ENCODE measurements at regions not wholly inside any gene's neighbourhood (a gene's known extent, or its start where the extent isn't known, plus 50 kb on each side); places are given as distances from the start of the nearest gene placed in this dataset.

DNA sequence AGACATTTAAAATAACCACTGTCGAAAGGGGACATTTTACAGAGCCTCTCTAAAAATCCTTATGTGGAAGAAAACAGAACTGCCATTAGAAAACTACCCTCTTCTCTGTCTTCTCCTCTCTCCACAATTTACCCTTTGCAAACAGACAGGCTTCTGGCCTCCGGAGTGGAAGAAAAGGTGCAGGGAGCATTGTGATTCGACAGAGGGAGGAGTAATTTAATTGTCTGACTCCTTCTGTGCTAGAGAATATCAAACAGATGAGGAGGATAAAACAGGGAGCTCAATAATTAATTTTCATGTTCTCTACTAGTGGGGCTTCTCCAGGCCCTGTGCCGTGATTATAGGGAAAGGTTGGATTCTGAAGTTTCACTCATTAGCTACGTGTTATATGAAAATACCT lies 615.5 kb upstream of the MKI67 start:
- TF ChIP-seq, protein P1, sequence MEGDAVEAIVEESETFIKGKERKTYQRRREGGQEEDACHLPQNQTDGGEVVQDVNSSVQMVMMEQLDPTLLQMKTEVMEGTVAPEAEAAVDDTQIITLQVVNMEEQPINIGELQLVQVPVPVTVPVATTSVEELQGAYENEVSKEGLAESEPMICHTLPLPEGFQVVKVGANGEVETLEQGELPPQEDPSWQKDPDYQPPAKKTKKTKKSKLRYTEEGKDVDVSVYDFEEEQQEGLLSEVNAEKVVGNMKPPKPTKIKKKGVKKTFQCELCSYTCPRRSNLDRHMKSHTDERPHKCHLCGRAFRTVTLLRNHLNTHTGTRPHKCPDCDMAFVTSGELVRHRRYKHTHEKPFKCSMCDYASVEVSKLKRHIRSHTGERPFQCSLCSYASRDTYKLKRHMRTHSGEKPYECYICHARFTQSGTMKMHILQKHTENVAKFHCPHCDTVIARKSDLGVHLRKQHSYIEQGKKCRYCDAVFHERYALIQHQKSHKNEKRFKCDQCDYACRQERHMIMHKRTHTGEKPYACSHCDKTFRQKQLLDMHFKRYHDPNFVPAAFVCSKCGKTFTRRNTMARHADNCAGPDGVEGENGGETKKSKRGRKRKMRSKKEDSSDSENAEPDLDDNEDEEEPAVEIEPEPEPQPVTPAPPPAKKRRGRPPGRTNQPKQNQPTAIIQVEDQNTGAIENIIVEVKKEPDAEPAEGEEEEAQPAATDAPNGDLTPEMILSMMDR (IDR thresholded peaks at IDR 0.05) = no peak
- TF ChIP-seq POLR2A (IDR thresholded peaks at IDR 0.05) = no peak
- intact Hi-C loops (cut with DNase I; ENCODE audit: low total_unique reads) = no loop called here
- 81 to 85% methylated on average over 5 of the region's 5 CpGs for WGBS, 2 donors
- no peak overlapping the region for H3K4me3 ChIP-seq (ENCODE audit: low read depth, poor library complexity, severe bottlenecking)
- DNase-seq (ENCODE audit: low spot score in 2 of 2) = no peak

DNA sequence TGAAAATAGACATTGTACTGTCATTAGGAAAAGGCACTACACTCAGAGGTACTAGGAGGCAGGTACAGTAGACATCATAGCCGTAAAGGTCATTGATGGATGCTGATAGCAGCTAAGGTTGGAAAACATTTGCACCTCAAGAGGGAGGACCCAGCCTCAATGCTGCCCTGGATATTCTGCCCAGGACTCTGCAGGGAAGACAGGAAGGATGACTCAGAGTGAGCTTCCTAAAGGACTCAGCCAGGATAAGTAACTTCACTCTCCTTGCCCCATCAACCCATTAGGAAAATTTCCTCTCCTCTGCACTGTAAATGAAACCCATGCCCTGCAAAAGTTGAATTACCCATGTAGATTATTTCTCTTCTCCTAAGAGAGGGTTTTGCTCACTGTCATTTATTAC lies 617.9 kb upstream of the MKI67 start:
- TF ChIP-seq, protein P1 (IDR thresholded peaks at IDR 0.05) = no peak
- no peak for TF ChIP-seq POLR2A (IDR thresholded peaks at IDR 0.05)
- intact Hi-C loops (cut with DNase I; ENCODE audit: low total_unique reads) = no loop called here
- 89 to 93% methylated on average over 1 of the region's 1 CpG for WGBS, 2 donors
- DNase-seq (ENCODE audit: low spot score in 2 of 2) = no peak
- no peak overlapping the region for H3K4me3 ChIP-seq (ENCODE audit: low read depth, poor library complexity, severe bottlenecking)

DNA sequence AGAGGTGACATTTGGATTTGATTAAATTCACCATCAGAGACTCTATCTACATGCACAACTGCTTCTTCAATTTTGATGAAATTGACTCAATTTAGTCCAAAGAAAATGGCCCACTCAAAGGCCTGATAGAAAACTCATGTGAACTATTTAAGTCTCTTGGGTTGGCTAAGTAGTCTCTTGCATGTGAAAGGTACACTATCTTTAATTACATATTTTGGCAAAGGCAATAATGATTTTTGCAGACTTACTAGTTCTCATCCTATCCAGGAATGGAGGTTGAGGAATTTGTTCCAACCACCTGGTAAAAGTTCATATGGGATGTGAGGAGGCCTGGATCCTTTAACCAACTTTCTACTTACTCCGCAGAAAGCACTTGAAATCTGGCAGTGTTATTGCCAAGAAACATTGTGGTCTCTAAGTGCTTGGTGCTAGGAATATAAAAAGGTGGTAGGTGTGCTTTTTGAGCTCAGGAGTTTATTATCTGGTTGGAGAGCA lies 618.6 kb upstream of the MKI67 start:
- 94 to 95% methylated on average over 1 of the region's 1 CpG for WGBS, 2 donors
- TF ChIP-seq, protein P1 (IDR thresholded peaks at IDR 0.05) = no peak
- TF ChIP-seq POLR2A (IDR thresholded peaks at IDR 0.05) = no peak
- intact Hi-C loops (cut with DNase I; ENCODE audit: low total_unique reads) = no loop called here
- H3K4me3 ChIP-seq (ENCODE audit: low read depth, poor library complexity, severe bottlenecking) = no peak overlapping the region
- DNase-seq (ENCODE audit: low spot score in 2 of 2) = no peak

DNA sequence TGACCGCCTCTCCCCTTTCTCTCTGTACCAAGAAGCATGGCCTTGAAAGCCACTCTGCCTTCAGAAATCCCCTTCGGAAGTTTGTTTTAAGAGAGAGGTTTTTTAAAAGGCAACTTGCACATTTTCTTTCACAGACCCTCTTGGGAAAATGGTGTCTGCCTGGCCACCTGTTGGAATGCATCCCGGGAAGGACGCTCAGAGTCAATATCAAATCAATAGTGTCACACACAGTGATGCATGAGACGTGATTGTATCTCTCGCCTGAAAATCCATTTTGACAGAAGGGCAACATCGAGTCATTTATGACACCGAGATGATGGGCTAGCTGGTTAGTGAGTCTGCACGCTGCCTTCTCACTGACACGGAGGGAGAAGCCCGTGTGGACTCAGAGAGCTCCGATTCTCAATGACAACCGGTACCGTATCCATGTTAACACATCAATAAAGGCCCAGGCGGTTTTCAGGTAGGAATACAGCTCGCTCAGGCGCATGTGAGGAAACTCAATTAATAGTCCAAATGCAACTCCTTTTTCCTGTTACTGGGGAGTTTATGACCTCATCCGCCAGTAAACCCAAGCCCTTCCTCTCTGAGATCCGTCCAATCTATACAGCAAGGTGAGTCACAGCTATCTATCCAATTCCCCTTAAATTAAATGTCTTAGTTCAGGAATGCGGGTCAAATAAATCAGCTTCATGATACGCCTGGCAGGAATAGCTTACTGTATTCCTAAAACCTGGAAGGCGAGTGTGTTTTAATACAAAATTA lies 621.5 kb upstream of the MKI67 start:
- TF ChIP-seq POLR2A (IDR thresholded peaks at IDR 0.05) = no peak
- TF ChIP-seq, protein P1 (IDR thresholded peaks at IDR 0.05) = no peak
- intact Hi-C loops (cut with DNase I; ENCODE audit: low total_unique reads) = no loop called here
- no peak overlapping the region for H3K4me3 ChIP-seq (ENCODE audit: low read depth, poor library complexity, severe bottlenecking)
- WGBS, 2 donors = 85 to 86% methylated on average over 22 of the region's 22 CpGs
- DNase-seq (ENCODE audit: low spot score in 2 of 2) = no peak

DNA sequence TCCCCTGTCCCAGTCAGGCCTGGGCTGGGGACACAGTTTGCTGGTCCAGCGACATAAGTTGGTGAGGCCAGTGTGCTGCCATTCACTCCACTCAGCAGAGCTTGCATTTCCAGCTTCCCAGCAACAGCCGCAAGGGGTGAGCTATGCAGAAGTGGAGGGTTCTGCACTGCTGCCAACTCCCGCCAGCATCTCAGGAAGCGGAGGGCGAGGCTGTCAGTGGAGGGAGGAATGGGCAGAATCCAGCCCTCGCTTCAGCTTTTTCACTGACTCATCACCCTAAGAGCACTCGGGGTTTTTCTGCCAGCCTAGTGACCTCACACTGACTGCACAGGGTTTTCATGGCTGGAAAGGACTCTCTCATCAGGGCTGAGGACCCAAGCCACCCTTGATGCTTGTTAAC lies 625.1 kb upstream of the MKI67 start:
- intact Hi-C loops (cut with DNase I; ENCODE audit: low total_unique reads) = no loop called here
- no peak for TF ChIP-seq POLR2A (IDR thresholded peaks at IDR 0.05)
- TF ChIP-seq, protein P1 (IDR thresholded peaks at IDR 0.05) = no peak
- H3K4me3 ChIP-seq (ENCODE audit: low read depth, poor library complexity, severe bottlenecking) = no peak overlapping the region
- no peak for DNase-seq (ENCODE audit: low spot score in 2 of 2)
- 25 to 38% methylated on average over 4 to 7 of the region's 7 CpGs for WGBS, 2 donors

DNA sequence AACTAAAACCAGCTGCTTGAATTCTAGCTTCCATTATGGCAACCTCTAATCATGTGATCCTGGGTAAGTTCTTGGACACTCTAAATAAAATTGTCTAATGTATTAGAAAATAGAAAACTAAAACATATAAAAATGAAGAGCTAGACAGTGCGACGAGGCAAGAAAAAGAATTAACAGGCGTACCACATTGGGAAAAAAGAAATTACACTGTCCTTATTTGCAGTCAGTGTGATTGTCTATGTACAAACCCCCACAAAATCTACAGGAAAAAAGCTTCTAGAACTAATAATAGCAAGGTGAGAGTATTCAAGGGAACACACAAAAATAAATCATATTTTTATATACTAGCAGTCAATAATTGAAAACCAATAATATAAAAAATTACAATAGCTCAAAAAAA lies 625.6 kb upstream of the MKI67 start:
- 90 to 95% methylated on average over 3 of the region's 3 CpGs for WGBS, 2 donors
- no peak for DNase-seq (ENCODE audit: low spot score in 2 of 2)
- TF ChIP-seq POLR2A (IDR thresholded peaks at IDR 0.05) = no peak
- TF ChIP-seq, protein P1 (IDR thresholded peaks at IDR 0.05) = no peak
- no peak overlapping the region for H3K4me3 ChIP-seq (ENCODE audit: low read depth, poor library complexity, severe bottlenecking)
- intact Hi-C loops (cut with DNase I; ENCODE audit: low total_unique reads) = no loop called here

Measured in lower leg skin (tissue), 4 donors.